SU-DHL-6 (cell line): ENCODE measurements at regions not wholly inside any gene's neighbourhood (a gene's known extent, or its start where the extent isn't known, plus 50 kb on each side); places are given as distances from the start of the nearest gene placed in this dataset.

Experiments used
- H2AFZ ChIP-seq: fragments of 200-600 bp; sonication (generic); 2 replicates; pipeline ENCODE4 v1.6.1; 2014; ENCODE audit warnings: low read depth, mild to moderate bottlenecking, moderate library complexity, mixed read lengths, antibody characterized with exemption, low read length; ENCODE audit not compliant: severe bottlenecking
- H3F3A ChIP-seq: fragments of 200-600 bp; shearing (Covaris generic); 2 replicates; pipeline ENCODE4 v1.6.0; 2016; ENCODE audit warnings: antibody characterized with exemption, mild to moderate bottlenecking; ENCODE audit not compliant: insufficient read depth
- H3K27ac ChIP-seq: fragments of 200-600 bp; sonication (generic); 2 replicates; pipeline ENCODE4 v1.5.1; 2016; ENCODE audit warnings: low read depth, mild to moderate bottlenecking, low read length, moderate library complexity, mixed read lengths
- H3K27me3 ChIP-seq: fragments of 200-600 bp; sonication (generic), shearing (Covaris generic); 2 replicates; pipeline ENCODE4 v1.6.0; 2014; ENCODE audit warnings: mild to moderate bottlenecking, low read length
- H3K36me3 ChIP-seq: fragments of 200-600 bp; sonication (generic); 2 replicates; pipeline ENCODE4 v1.6.1; 2014; ENCODE audit warnings: mild to moderate bottlenecking, low read length, mixed read lengths
- H3K4me2 ChIP-seq: fragments of 300-600, 200-600 bp; shearing (Covaris generic), sonication (generic); 2 replicates; pipeline ENCODE4 v1.6.0; 2014; ENCODE audit warnings: low read length, low read depth, mild to moderate bottlenecking; ENCODE audit not compliant: poor library complexity, severe bottlenecking
- H3K4me3 ChIP-seq: fragments of 200-600 bp; sonication (generic); 2 replicates; pipeline ENCODE4 v1.5.1; 2014; ENCODE audit warnings: antibody characterized with exemption, low read length, mild to moderate bottlenecking, mixed read lengths; ENCODE audit not compliant: insufficient read depth, poor library complexity, severe bottlenecking
- H3K79me2 ChIP-seq: fragments of 200-600 bp; sonication (generic); 2 replicates; pipeline ENCODE4 v1.6.1; 2014; ENCODE audit warnings: mild to moderate bottlenecking, low read length, moderate library complexity; ENCODE audit not compliant: insufficient read depth
- H3K9ac ChIP-seq: fragments of 200-600 bp; sonication (generic); 2 replicates; pipeline ENCODE4 v1.7.0; 2014; ENCODE audit warnings: mild to moderate bottlenecking, low read length
- H3K9me2 ChIP-seq: fragments of 200-600 bp; sonication (generic); replicated peaks from 2 replicates; pipeline ENCODE4 v1.6.1; 2014; ENCODE audit warnings: low read length; ENCODE audit not compliant: insufficient read depth
- H3K9me3 ChIP-seq: fragments of 200-600 bp; sonication (generic); 2 replicates; pipeline ENCODE4 v1.6.1; 2014; ENCODE audit warnings: low read length, mixed read lengths; ENCODE audit not compliant: insufficient read depth
- H4K20me1 ChIP-seq: fragments of 200-600 bp; sonication (generic); 2 replicates; pipeline ENCODE4 v1.6.1; 2014; ENCODE audit warnings: low read depth, mild to moderate bottlenecking, antibody characterized with exemption, low read length, moderate library complexity, mixed read lengths
- CTCF ChIP-seq: fragments of 200-600 bp; sonication (generic); IDR thresholded peaks from one replicate; pipeline ENCODE4 v1.5.1; 2017; ENCODE audit warnings: antibody characterized with exemption, mild to moderate bottlenecking, low read length, moderate library complexity; ENCODE audit not compliant: insufficient read depth, poor library complexity, severe bottlenecking
- EZH2phosphoT487 ChIP-seq: fragments of 200-600 bp; sonication (generic), shearing (Covaris generic); conservative IDR thresholded peaks from 2 replicates; pipeline ENCODE4 v1.6.1; 2018; ENCODE audit warnings: mild to moderate bottlenecking, antibody characterized with exemption, low read length, moderate library complexity, mixed read lengths

DNA sequence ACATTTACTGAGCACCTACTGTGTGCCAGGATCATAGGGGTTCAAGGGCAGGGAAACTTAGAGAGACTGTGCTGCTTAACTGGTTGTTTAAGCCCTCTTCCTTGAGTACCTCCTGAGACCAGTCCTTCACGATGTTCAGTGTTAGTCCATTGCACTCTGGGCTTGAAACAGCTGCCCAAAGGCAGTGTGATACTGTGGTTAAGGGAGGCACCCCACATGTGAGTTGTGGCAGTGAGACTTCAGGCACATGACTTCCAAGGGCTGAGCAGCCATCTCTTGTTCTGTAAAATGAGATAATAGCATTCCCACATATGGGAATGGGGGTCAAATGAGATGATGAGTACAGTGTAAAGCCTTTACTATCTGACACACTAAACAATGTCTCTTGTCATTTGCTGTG lies 75.1 kb downstream of the LINGO1 start:
- no peaks in the 10 kb centered on the region for H3K9me3 ChIP-seq
- no peak overlapping the region for H3K9ac ChIP-seq
- no peaks in the 10 kb centered on the region for H4K20me1 ChIP-seq
- H3K4me2 ChIP-seq, result no peak overlapping the region
- H3F3A ChIP-seq, result no peaks in the 10 kb centered on the region
- no peaks in the 10 kb centered on the region for H3K79me2 ChIP-seq
- no peak overlapping the region for H3K27ac ChIP-seq
- H3K36me3 ChIP-seq, result no peaks in the 10 kb centered on the region
- no peak overlapping the region for H2AFZ ChIP-seq
- no peaks in the 10 kb centered on the region for H3K27me3 ChIP-seq
- H3K4me3 ChIP-seq, result no peak overlapping the region
- no peaks in the 10 kb centered on the region for H3K9me2 ChIP-seq
- TF ChIP-seq CTCF, result no peak

- Histone ChIP-seq H3K79me2 (no peaks in the 10 kb centered on the region), H2AFZ (no peak overlapping the region), H3K9me3 (no peaks in the 10 kb centered on the region), H3K9ac (no peak overlapping the region), H3K4me2 (no peak overlapping the region), H3K27me3 (no peaks in the 10 kb centered on the region), H3F3A (no peaks in the 10 kb centered on the region), H3K36me3 (no peaks in the 10 kb centered on the region), H3K9me2 (no peaks in the 10 kb centered on the region), H3K27ac (no peak overlapping the region), H4K20me1 (no peaks in the 10 kb centered on the region), H3K4me3 (no peak overlapping the region)
- TF ChIP-seq EZH2phosphoT487, result no peak
- TF ChIP-seq CTCF, result no peak
Observed at GRCh38 chr15:77557144-77557543, 75.6 kb downstream of the LINGO1 start.

DNA sequence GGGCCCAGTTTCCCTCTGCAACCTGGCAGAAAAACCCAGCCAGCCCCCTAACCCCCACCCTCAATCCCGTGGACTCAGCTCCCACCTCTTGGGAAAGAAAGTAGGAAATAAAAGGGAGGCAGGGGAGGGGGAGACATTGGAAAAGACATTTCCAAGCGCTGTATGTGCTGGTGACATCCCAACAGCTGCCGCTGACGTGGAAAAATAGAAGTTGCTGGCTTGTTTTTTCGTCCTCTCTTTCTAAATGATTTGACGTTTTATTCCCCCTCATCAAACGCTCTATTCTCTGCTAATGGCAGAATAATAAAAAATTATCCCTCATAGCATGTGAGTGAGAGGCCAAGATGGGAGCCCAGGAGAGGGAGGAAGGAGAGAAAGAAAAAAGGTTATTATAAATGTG lies 76.1 kb downstream of the LINGO1 start:
- TF ChIP-seq CTCF (no peak), EZH2phosphoT487 (no peak)
- H3F3A ChIP-seq, result no peaks in the 10 kb centered on the region
- H3K9me2 ChIP-seq, result no peaks in the 10 kb centered on the region
- H3K4me3 ChIP-seq, result no peak overlapping the region
- H4K20me1 ChIP-seq, result no peaks in the 10 kb centered on the region
- no peak overlapping the region for H2AFZ ChIP-seq
- H3K36me3 ChIP-seq, result no peaks in the 10 kb centered on the region
- no peaks in the 10 kb centered on the region for H3K79me2 ChIP-seq
- no peak overlapping the region for H3K27ac ChIP-seq
- no peak overlapping the region for H3K9ac ChIP-seq
- H3K4me2 ChIP-seq, result no peak overlapping the region
- no peaks in the 10 kb centered on the region for H3K27me3 ChIP-seq
- H3K9me3 ChIP-seq, result no peaks in the 10 kb centered on the region

- TF ChIP-seq EZH2phosphoT487 (no peak), CTCF (no peak)
- no peak overlapping the region for H3K9ac ChIP-seq
- no peaks in the 10 kb centered on the region for H3K36me3 ChIP-seq
- no peak overlapping the region for H2AFZ ChIP-seq
- H3F3A ChIP-seq, result no peaks in the 10 kb centered on the region
- H3K27ac ChIP-seq, result no peak overlapping the region
- no peaks in the 10 kb centered on the region for H4K20me1 ChIP-seq
- no peaks in the 10 kb centered on the region for H3K9me3 ChIP-seq
- no peak overlapping the region for H3K4me2 ChIP-seq
- no peaks in the 10 kb centered on the region for H3K9me2 ChIP-seq
- no peaks in the 10 kb centered on the region for H3K79me2 ChIP-seq
- no peaks in the 10 kb centered on the region for H3K27me3 ChIP-seq
- H3K4me3 ChIP-seq, result no peak overlapping the region
Observed at GRCh38 chr15:77555232-77555631, 77.5 kb downstream of the LINGO1 start.
